Stimulated activated CD8-positive, alpha-beta memory T cell treated with anti-CD3 and anti-CD28 coated beads, Interleukin-2, amount 100 ng/mL, for 48 hours (primary cell): ENCODE measurements at regions not wholly inside any gene's neighbourhood (a gene's known extent, or its start where the extent isn't known, plus 50 kb on each side); places are given as distances from the start of the nearest gene placed in this dataset.
"Not testable (repeated sequence)": the region's sequence is repeated elsewhere in the genome, so short reads cannot be mapped to it uniquely, and the experiment has no call there.

Source experiments
- DNase-seq, 2 donors: peaks; one replicate each; pipeline ENCODE4 v3.0.0-alpha.2; 2020; ENCODE audit warnings: low read depth in 2 of 2

GRCh38 chrY:18951019-18951418 is 177.5 kb upstream of the HSFY2 start:
- no peak for DNase-seq

GRCh38 chrY:18936831-18937230 is 163.3 kb upstream of the HSFY2 start:
- no peak for DNase-seq

DNA sequence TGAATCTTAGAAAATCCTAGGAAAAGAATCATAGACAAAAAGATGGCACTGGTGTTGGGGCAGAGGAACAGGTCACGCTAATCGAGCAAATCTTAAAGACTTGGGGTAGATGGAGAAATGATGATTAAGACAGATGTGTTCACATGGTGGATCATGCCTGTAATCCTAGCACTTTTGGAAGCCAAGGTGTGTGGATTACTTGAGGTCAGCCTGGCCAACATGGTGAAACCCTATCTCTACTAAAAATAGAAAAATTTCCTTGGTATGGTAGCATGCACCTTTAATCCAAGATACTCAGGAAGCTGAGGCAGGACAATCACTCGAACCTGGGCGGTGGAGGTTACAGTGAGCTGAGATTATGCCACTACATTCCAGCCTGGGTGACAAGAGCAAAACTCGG is 145.7 kb upstream of the HSFY2 start:
- DNase-seq: no peak

DNA sequence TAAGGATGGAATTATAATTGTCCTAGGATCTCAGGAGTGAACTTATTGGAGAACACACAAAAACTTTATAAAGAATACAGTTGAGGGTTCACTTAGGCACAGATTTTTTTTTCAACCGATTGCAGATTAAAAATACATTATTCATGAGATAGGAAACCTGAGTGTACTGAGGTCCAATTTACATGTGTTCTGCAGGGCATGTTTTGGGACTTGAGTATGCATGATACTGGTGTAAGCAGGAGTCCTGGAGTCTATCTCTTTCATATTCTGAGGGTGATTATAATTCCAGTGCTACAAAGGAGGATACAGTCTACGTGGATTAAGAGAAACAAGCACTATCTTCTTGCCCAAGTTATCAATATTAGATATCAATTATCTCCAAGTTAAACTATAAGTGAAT is 139.3 kb upstream of the HSFY2 start:
- DNase-seq: no peak

DNA sequence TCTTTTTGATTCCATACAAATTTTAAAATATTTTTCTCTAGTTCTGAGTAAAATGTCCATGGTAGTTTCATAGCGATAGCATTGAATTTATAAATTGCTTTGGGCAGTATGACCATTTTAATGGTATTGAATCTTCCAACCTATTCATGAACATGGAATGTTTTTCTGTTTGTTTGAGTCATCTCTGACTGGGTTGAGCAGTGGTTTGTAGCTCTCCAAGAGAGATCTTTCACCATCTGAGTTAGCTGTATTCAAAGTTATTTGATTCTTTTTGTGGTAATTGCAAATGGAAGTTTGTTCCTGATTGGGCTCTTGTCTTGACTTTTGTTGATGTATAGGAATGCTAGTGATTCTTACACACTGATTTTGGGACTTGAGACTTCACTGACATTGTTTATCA is 136.3 kb upstream of the HSFY2 start:
- DNase-seq: no peak

DNA sequence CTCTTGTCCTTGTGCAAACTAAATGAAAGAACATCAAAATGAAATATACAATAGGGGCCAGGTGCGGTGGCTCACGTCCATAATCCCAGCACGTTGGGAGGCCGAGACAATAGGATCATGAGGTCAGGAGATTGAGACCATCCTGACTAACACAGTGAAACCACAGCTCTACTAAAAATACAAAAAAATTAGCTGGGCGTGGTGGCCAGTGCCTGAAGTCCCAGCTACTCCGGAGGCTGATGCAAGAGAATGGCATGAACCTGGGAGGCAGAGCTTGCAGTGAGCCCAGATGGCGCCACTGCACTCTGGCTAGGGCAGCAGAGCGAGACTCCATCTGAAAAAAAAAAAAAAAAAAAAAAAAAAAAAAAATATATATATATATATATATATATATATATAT is 132.7 kb upstream of the HSFY2 start:
- DNase-seq: not testable (repeated sequence)

DNA sequence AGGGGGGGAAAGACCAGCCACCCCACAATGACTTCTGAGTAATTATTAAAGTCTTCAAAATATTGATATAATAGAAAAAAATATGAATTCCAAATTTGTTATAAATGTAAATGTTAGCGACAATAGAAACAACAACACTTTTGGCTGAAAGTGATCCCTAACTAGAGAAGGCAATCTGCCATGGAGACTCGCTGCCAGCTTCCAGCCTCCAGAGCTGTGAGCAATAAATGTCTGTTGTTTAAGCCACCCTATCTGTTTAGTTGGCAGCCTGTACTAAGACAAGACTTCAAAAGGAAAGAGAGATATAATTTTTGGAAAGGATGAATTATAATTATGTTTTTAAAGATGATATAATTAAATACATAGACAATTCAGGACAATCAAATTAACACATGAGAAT is 130.8 kb upstream of the HSFY2 start:
- no peak for DNase-seq

DNA sequence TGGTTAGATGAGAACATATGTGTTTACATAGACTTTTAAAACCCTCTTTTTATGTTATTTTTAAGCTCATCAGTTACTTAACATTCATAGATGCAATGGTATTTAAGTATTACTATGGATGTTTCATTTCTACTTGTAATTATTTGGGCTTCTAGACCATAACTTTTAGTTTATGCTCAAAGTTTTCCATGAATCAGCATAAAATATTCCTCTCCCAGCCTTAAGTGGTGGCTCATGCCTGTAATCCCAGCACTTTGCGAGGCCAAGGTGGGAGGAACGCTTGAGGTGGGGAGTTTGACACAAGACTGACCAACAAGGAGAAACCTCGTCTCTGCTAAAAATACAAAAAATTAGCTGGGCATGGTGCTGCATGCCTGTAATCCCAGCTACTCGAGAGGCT is 118.5 kb upstream of the HSFY2 start:
- no peak for DNase-seq

DNA sequence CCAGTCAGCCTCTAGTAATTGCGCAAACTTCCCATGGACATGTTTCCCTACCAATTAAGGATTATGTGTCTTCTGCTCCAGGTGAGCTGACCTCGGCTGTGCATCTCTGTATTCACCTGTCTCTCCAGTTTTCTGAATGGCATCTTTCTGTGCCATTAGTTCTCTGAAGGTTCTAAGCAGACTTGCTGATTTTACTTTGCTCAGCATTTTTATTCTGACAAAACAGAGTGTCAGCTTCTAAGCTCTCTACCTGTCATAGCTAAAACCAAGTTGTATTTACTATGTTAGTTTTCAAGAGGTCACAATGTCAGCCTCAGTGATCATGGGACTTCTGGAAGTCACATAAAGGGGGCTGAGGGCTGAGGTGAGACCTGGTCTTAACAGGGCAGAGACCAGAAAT is 116.0 kb upstream of the HSFY2 start:
- DNase-seq: no peak

DNA sequence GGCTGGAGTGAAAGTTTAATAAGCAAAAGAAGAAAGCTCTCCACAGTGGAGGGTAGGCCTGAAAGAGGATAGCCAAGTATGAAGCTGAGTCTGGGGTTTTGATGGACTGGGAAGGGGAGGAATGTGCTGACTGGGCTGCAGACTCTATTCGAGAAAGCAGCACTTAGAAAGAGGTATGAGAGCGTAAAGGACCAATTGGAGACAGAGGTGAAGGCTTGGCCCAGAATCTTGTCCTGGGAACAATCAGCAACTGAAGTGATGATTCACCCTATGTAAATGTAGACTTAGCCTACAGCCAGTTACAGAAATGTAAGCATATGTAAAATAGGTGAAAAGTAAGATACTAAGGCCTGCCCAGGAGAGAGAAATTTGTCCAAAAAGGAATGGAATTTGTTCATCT is 111.2 kb upstream of the HSFY2 start:
- DNase-seq: no peak

DNA sequence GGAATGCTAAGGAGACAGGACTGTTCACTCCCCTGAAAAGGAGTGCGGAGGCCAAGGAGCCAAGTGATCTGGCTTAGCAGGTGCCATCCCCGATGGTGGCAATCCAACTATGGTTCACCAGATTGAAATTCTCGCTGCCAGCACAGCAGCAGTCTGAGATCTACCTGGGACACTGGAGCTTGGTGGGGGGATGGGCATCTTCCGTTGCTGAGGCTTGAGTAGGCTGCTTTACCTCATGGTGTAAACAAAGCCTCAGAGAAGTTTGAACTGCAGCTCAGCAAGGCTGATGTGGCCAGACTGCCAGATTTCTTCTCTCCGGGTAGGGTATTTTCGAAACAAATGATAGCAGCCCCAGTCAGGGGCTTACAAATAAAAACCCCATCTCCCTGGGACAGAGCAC is 95.6 kb upstream of the HSFY2 start:
- not testable (repeated sequence) for DNase-seq

- DNase-seq: not testable (repeated sequence)
These were observed 93.5 kb upstream of the HSFY2 start for GRCh38 chrY:18866887-18867551.

DNA sequence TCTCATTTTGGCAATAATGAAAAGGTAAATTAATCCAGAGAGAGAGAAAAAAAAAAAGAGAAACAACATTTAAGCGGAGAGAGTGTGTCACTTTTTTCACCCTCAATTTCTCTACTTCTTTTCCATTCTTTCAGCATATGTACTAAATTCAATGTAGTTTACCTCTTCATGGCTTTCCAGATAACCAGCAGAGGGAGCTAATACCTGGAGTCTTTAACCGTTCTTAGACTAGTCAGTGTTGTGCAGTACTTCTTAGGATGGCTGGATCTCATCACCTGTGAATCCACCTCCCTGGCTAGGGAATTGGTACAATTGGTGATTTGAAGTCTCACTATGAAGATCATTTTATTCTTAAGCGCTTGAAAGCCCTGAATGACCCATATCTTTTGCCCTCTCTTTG is 87.3 kb upstream of the HSFY2 start:
- DNase-seq: not testable (repeated sequence)

DNA sequence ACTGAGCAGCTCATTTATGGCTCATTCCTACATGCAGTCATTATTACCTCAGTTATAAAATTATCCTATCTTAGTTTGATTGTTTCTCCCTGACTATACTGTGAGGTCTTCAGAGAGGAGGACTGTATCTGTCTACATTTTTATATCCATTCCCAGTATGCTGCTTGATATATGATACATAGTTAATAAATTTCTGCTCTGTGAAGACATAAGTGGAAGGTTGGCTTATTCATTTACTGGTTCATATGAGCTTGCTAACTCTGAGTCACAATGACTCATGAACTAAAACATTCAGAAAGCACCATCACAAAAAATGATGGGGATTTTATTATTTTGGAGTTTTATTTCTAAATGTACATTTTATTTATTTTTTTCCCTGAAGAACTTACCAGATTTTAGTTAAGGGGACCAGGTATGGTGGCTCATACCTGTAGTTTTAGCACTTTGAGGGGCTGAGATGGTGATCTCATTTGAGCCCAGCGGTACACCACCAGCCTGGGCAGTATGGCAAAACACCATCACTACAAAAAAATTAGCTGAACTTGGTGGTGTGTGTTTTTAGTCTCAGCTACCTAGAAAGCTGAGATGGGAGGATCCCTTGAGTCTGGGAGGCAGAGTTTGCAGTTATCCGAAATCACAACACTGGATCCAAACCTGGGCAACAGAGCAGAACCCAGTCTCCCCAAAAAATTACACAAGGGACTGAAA is 85.1 kb upstream of the HSFY2 start:
- not testable (repeated sequence) for DNase-seq

DNA sequence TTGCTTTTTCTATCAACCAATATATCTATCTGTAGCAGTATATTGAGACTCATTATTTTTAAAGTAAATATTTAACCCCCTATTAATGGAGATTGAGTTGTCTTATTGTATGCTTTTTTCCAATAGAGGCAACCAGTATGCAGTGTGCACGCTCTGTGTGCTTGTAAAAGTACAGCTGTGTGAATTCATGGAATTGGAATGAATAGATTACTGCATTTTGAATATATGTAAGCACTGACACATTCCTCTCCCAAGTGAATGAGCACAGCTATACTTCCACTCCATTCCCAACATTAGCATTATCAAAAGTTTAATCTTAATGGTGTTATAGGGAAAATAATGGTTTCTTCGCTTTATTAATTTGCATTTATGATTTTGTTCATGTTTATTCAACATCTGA is 81.6 kb upstream of the HSFY2 start:
- not testable (repeated sequence) for DNase-seq

DNA sequence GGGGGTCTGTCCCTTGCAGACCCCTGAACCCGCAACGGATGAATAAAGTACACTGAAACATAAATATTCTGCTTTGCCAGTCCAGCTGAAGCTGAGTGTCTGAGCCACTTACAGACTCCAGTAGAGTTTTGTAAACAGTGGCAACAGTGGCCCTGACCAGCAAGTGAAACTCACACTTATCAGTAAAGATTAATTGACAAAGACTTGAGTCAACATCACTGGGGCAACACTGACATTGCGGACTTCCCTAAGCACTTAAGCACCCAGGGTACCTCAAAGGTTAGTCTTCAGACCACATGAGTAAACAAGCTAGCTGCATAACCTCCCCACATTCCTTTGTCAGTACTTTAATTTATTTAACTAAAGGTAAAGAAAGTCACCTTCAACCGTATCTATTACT is 79.8 kb upstream of the HSFY2 start:
- not testable (repeated sequence) for DNase-seq

DNA sequence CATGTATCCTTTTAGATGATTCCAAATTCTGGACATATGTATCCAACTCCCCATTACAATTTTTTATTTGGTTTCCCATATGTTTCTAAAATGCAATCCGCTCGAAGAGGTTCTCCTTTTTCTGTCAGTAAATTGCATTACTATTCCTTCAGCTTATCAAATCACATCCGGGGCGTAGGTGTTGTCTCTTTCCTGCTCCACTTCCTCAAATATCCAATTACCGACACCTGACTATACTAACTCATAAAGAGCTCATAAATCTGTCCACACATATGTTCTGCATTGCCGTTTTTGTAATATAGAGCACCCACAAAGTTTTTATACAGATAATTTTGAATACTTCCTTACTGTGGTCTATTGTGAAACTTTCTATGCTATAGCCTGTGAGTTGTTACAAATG is 63.1 kb upstream of the HSFY2 start:
- DNase-seq: not testable (repeated sequence)
